ENCODE measurements at regions not wholly inside any gene's neighbourhood (a gene's known extent, or its start where the extent isn't known, plus 50 kb on each side); places are given as distances from the start of the nearest gene placed in this dataset.

DNA sequence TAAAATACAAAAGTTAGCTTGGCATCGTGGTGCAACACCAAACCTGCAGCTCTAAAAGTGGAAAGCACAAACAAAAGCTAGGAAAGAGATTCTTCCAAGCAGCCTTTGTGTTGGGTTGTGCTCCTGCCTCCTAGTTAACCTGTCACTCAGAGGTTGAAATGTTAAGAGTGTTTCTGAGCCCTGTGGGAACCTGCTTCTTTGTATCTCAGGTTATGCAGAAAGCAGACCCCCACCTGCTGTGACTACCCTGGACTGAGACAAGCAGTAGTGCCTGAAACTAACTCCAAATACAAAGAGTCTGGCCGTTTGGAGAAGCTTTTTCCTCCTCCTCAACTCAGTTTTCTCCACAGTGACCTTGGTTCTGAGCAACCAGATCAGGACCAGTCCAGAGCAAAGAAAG is 158.4 kb upstream of the CSNK1A1L start:
- TF ChIP-seq CTCF (conservative IDR thresholded peaks at IDR 0.05) (no peak), EZH2 (IDR thresholded peaks at IDR 0.05; ENCODE audit: low read depth) (no peak)
